IMR-90 (cell line): ENCODE measurements at regions not wholly inside any gene's neighbourhood (a gene's known extent, or its start where the extent isn't known, plus 50 kb on each side); places are given as distances from the start of the nearest gene placed in this dataset.

Source experiments
- ATAC-seq: fragments of 200-7000 bp; cut with Tn5 transposase; 2 replicates; pipeline ENCODE4 v1.9.1; 2020; ENCODE audit warnings: low read depth, mild to moderate bottlenecking, moderate library complexity
- BruUV-seq: library from RNA; stranded (reverse); fragments of 400-500 nt; replicated peaks from 2 replicates; lab custom pipeline; 2021; lab: Mats Ljungman, UMichigan
- CTCF ChIA-PET: fragments of 300-600 bp; formaldehyde crosslinking; extraction: SDS; loops from one replicate; lab custom pipeline; 2021; ENCODE audit warnings: antibody characterized with exemption; lab: Yijun Ruan, JAX
- POLR2A ChIA-PET: fragments of 300-600 bp; sonication (Branson Sonifier 250); formaldehyde crosslinking; loops from one replicate; lab custom pipeline; 2022; ENCODE audit warnings: antibody characterized with exemption; ENCODE audit not compliant: unreplicated experiment; lab: Charles Lee
- DNase-seq: peaks from one replicate; pipeline ENCODE4 v3.0.0; 2013
- H2AFZ ChIP-seq: replicated peaks from 2 replicates; pipeline ENCODE3; 2013; ENCODE audit warnings: low read length, mild to moderate bottlenecking; ENCODE audit not compliant: poor library complexity
- H2AK5ac ChIP-seq: 2 replicates; pipeline ENCODE4 v1.6.1; 2013; ENCODE audit warnings: low read depth, low read length, inconsistent platforms
- H2AK9ac ChIP-seq: replicated peaks from 2 replicates; pipeline ENCODE3; 2013; ENCODE audit warnings: mild to moderate bottlenecking, low read depth, low read length, moderate library complexity; ENCODE audit not compliant: poor library complexity
- H2BK120ac ChIP-seq: 2 replicates; pipeline ENCODE4 v1.6.1; 2013; ENCODE audit warnings: low read depth, low read length, inconsistent platforms
- H2BK15ac ChIP-seq: 3 replicates; pipeline ENCODE4 v1.6.1; 2013; ENCODE audit warnings: low read depth, low read length, inconsistent platforms
- H2BK20ac ChIP-seq: 2 replicates; pipeline ENCODE4 v1.6.1; 2013; ENCODE audit warnings: low read depth, mild to moderate bottlenecking, inconsistent platforms, low read length, moderate library complexity
- H2BK5ac ChIP-seq: 2 replicates; pipeline ENCODE4 v1.6.1; 2013; ENCODE audit warnings: mild to moderate bottlenecking, low read depth, low read length, inconsistent platforms; ENCODE audit not compliant: poor library complexity, severe bottlenecking
- H3K14ac ChIP-seq: replicated peaks from 2 replicates; pipeline ENCODE4 v1.6.1; 2013; ENCODE audit warnings: low read depth, low read length, inconsistent platforms
- H3K18ac ChIP-seq: 2 replicates; pipeline ENCODE4 v1.6.1; 2013; ENCODE audit warnings: low read depth, low read length, control low read depth
- H3K23ac ChIP-seq: 2 replicates; pipeline ENCODE4 v1.6.1; 2013; ENCODE audit warnings: low read depth, low read length, inconsistent platforms
- H3K27ac ChIP-seq: 2 replicates; pipeline ENCODE4 v1.5.1; 2013; ENCODE audit warnings: mild to moderate bottlenecking, control low read depth, low read length; ENCODE audit not compliant: insufficient read depth
- H3K27me3 ChIP-seq: 2 replicates; pipeline ENCODE4 v1.6.1; 2013; ENCODE audit warnings: low read length; ENCODE audit not compliant: control insufficient read depth, insufficient read depth
- H3K36me3 ChIP-seq: 2 replicates; pipeline ENCODE4 v1.6.1; 2013; ENCODE audit warnings: low read length, mixed read lengths; ENCODE audit not compliant: control insufficient read depth, insufficient read depth
- H3K4ac ChIP-seq: 2 replicates; pipeline ENCODE4 v1.6.1; 2013; ENCODE audit warnings: low read depth, low read length, inconsistent platforms
- H3K4me1 ChIP-seq: 2 replicates; pipeline ENCODE4 v1.6.1; 2013; ENCODE audit warnings: low read length, mixed read lengths; ENCODE audit not compliant: control insufficient read depth, insufficient read depth
- H3K4me2 ChIP-seq: 2 replicates; pipeline ENCODE4 v1.6.1; 2013; ENCODE audit warnings: low read depth, mild to moderate bottlenecking, control low read depth, low read length, moderate library complexity
- H3K4me3 ChIP-seq: 2 replicates; pipeline ENCODE4 v1.5.1; 2013; ENCODE audit warnings: low read depth, mild to moderate bottlenecking, control low read depth, low read length, moderate library complexity; ENCODE audit not compliant: insufficient read depth
- H3K56ac ChIP-seq: 2 replicates; pipeline ENCODE4 v1.6.1; 2013; ENCODE audit warnings: low read length, inconsistent platforms; ENCODE audit not compliant: insufficient read depth; ENCODE audit errors: extremely low read depth
- H3K79me1 ChIP-seq, 2 experiments: 2 replicates each; pipeline ENCODE4 v1.6.1; 2013; ENCODE audit warnings: low read length in 2 of 2, inconsistent platforms in 1 of 2, low read depth in 1 of 2
- H3K9ac ChIP-seq: 2 replicates; pipeline ENCODE4 v1.6.1; 2013; ENCODE audit warnings: low read depth, low read length, control low read depth
- H3K9me1 ChIP-seq: 2 replicates; pipeline ENCODE4 v1.6.1; 2013; ENCODE audit warnings: low read length, inconsistent platforms; ENCODE audit not compliant: insufficient read depth
- H3K9me3 ChIP-seq: 2 replicates; pipeline ENCODE4 v1.6.1; 2013; ENCODE audit warnings: low read length; ENCODE audit not compliant: control insufficient read depth, insufficient read depth
- H4K20me1 ChIP-seq: 2 replicates; pipeline ENCODE4 v1.6.1; 2013; ENCODE audit warnings: low read length, inconsistent platforms; ENCODE audit not compliant: insufficient read depth
- H4K5ac ChIP-seq: 2 replicates; pipeline ENCODE4 v1.6.1; 2013; ENCODE audit warnings: mild to moderate bottlenecking, low read depth, low read length, control low read depth
- H4K8ac ChIP-seq, 2 experiments: 2 replicates each; pipeline ENCODE4 v1.6.1; 2013; ENCODE audit warnings: low read depth in 2 of 2, low read length in 2 of 2, control low read depth in 1 of 2, inconsistent platforms in 1 of 2
- H4K91ac ChIP-seq: 2 replicates; pipeline ENCODE4 v1.6.1; 2013; ENCODE audit warnings: low read depth, low read length, inconsistent platforms; ENCODE audit not compliant: insufficient read depth
- CEBPB ChIP-seq: IDR thresholded peaks from 2 replicates; pipeline ENCODE4 v1.6.1; 2012; ENCODE audit warnings: low read depth, low read length, improper control_type of control experiment
- FOS ChIP-seq: fragments of 150-350 bp; IDR thresholded peaks from 2 replicates; pipeline ENCODE4 v1.6.1; 2016; ENCODE audit warnings: low read depth, low read length
- MAZ ChIP-seq: IDR thresholded peaks from 2 replicates; pipeline ENCODE4 v1.6.1; 2012; ENCODE audit warnings: low read depth, mild to moderate bottlenecking, low read length, improper control_type of control experiment, moderate library complexity, borderline replicate concordance
- MXI1 ChIP-seq: IDR thresholded peaks from 2 replicates; pipeline ENCODE4 v1.6.1; 2012; ENCODE audit warnings: low read depth, mild to moderate bottlenecking, low read length, moderate library complexity, borderline replicate concordance
- RFX5 ChIP-seq: IDR thresholded peaks from 2 replicates; pipeline ENCODE4 v1.8.0; 2012; ENCODE audit warnings: low read depth, mild to moderate bottlenecking, low read length, moderate library complexity
- WGBS, 2 experiments: methylation state at CpG; one replicate each; pipeline versions ENCODE4 v1.1.5 to v1.1.7; 2013; ENCODE audit warnings: missing lambda C conversion rate in 2 of 2; ENCODE audit not compliant: insufficient read length in 1 of 2; ENCODE audit errors: extremely low coverage in 2 of 2; 5-methylcytosine and 5-hydroxymethylcytosine counted together
- dilution Hi-C: fragments of 300-500 bp; cut with HindIII; formaldehyde crosslinking; loops from one replicate; pipeline ENCODE4 v1.14.3; 2018; ENCODE audit warnings: low sequenced_read_pairs; ENCODE audit not compliant: unreplicated experiment
- in situ Hi-C: fragments of 300-500 bp; cut with MboI; formaldehyde crosslinking; loops from 3 replicates; pipeline ENCODE4 v1.14.3; 2019; ENCODE audit warnings: low sequenced_read_pairs, inconsistent platforms, mixed read lengths
- intact Hi-C: fragments of 100-400 bp; cut with micrococcal nuclease; formaldehyde crosslinking; loops from 2 replicates; pipeline ENCODE4 v1.10.0; 2022
- TF ChIP-seq, protein P1 (sequence below): fragments of 150-350 bp; IDR thresholded peaks from 2 replicates; pipeline ENCODE4 v1.6.1; 2017; ENCODE audit warnings: mild to moderate bottlenecking, antibody characterized with exemption, low read length, low read depth
- TF ChIP-seq, protein P2 (sequence below): conservative IDR thresholded peaks from 2 replicates; pipeline ENCODE4 v1.5.1; 2012; ENCODE audit warnings: mild to moderate bottlenecking, low read depth, low read length, improper control_type of control experiment
- TF ChIP-seq, protein P3 (sequence below): fragments of 150-350 bp; IDR thresholded peaks from 2 replicates; pipeline ENCODE4 v1.6.1; 2016; ENCODE audit warnings: low read depth, mild to moderate bottlenecking, low read length, moderate library complexity, borderline replicate concordance

DNA sequence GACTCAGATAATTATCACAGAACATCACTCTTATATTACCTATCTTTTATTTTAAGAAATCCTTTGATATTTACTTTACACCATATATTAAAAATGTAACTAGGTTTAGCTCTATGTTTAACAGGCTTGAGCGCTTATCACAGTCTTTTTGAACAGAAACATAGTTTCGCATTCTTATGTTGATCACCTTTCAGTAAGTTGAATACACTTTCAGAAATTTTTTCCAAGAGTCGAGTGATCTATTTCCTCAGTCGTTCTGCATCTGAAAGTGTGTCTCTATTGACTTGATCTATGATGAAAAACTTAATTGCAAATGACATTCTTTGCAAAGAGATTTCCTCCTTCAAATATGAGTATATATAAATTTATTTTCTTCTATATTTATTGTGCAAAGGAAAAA lies 516.6 kb upstream of the KCNMB2 start:
- H4K91ac ChIP-seq = no peak overlapping the region
- dilution Hi-C loops = no loop called here
- BruUV-seq = no TSS peak
- no peaks in the 10 kb centered on the region for H3K4me1 ChIP-seq
- no peak overlapping the region for H2BK120ac ChIP-seq
- no CpG with 5 or more reads among the region's 4 CpGs for WGBS, 2 experiments
- ChIA-PET POLR2A (no interaction called here), CTCF (no interaction called here)
- no peak overlapping the region for H2AK5ac ChIP-seq
- H3K4me2 ChIP-seq = no peak overlapping the region
- in situ Hi-C loops = no loop called here
- TF ChIP-seq, protein P1, sequence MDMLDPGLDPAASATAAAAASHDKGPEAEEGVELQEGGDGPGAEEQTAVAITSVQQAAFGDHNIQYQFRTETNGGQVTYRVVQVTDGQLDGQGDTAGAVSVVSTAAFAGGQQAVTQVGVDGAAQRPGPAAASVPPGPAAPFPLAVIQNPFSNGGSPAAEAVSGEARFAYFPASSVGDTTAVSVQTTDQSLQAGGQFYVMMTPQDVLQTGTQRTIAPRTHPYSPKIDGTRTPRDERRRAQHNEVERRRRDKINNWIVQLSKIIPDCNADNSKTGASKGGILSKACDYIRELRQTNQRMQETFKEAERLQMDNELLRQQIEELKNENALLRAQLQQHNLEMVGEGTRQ = no peak
- TF ChIP-seq FOS (no peak), CEBPB (no peak), MXI1 (no peak), MAZ (no peak), RFX5 (no peak)
- TF ChIP-seq, protein P2, sequence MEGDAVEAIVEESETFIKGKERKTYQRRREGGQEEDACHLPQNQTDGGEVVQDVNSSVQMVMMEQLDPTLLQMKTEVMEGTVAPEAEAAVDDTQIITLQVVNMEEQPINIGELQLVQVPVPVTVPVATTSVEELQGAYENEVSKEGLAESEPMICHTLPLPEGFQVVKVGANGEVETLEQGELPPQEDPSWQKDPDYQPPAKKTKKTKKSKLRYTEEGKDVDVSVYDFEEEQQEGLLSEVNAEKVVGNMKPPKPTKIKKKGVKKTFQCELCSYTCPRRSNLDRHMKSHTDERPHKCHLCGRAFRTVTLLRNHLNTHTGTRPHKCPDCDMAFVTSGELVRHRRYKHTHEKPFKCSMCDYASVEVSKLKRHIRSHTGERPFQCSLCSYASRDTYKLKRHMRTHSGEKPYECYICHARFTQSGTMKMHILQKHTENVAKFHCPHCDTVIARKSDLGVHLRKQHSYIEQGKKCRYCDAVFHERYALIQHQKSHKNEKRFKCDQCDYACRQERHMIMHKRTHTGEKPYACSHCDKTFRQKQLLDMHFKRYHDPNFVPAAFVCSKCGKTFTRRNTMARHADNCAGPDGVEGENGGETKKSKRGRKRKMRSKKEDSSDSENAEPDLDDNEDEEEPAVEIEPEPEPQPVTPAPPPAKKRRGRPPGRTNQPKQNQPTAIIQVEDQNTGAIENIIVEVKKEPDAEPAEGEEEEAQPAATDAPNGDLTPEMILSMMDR = no peak
- TF ChIP-seq, protein P3, sequence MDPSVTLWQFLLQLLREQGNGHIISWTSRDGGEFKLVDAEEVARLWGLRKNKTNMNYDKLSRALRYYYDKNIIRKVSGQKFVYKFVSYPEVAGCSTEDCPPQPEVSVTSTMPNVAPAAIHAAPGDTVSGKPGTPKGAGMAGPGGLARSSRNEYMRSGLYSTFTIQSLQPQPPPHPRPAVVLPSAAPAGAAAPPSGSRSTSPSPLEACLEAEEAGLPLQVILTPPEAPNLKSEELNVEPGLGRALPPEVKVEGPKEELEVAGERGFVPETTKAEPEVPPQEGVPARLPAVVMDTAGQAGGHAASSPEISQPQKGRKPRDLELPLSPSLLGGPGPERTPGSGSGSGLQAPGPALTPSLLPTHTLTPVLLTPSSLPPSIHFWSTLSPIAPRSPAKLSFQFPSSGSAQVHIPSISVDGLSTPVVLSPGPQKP = no peak
- H4K5ac ChIP-seq = no peak overlapping the region
- H2AFZ ChIP-seq = no peak overlapping the region
- no peaks in the 10 kb centered on the region for H3K36me3 ChIP-seq
- H4K8ac ChIP-seq = no peak overlapping the region
- H3K23ac ChIP-seq = no peak overlapping the region
- intact Hi-C loops = no loop called here
- no peak overlapping the region for H2BK20ac ChIP-seq
- no peak overlapping the region for H3K56ac ChIP-seq
- no peak overlapping the region for H2AK9ac ChIP-seq
- H3K9me1 ChIP-seq = no peaks in the 10 kb centered on the region
- H3K4me3 ChIP-seq = no peak overlapping the region
- no peaks in the 10 kb centered on the region for H3K27me3 ChIP-seq
- H4K20me1 ChIP-seq = no peaks in the 10 kb centered on the region
- no peak overlapping the region for H3K14ac ChIP-seq
- no peak for DNase-seq
- ATAC-seq = no peak
- no peaks in the 10 kb centered on the region for H3K9me3 ChIP-seq
- H3K18ac ChIP-seq = no peak overlapping the region
- no peak overlapping the region for H3K9ac ChIP-seq
- H3K4ac ChIP-seq = no peak overlapping the region
- no peak overlapping the region for H3K27ac ChIP-seq
- H3K79me1 ChIP-seq = no peaks in the 10 kb centered on the region
- no peak overlapping the region for H2BK5ac ChIP-seq
- no peak overlapping the region for H2BK15ac ChIP-seq
